ENCODE measurements at regions not wholly inside any gene's neighbourhood (a gene's known extent, or its start where the extent isn't known, plus 50 kb on each side); places are given as distances from the start of the nearest gene placed in this dataset.

- Mint-ChIP-seq H3K9me3 (no peaks in the 10 kb centered on the region), H3K27ac (no peak overlapping the region), H3K4me3 (no peak overlapping the region), H3K4me1 (peaks cover 0 to 8% (median 0%) of the 10 kb centered on the region in 4 donors), H3K36me3 (no peaks in the 10 kb centered on the region), H3K27me3 (no peaks in the 10 kb centered on the region)
- ATAC-seq, result no peak
- no peak for DNase-seq
- POLR2A ChIA-PET, result no interaction called here
These were observed 501.8 kb downstream of the EIPR1 start for GRCh38 chr2:2875831-2876230.

GRCh38 chr2:2875296-2875695 lies 502.3 kb downstream of the EIPR1 start:
- Mint-ChIP-seq H3K4me3 (no peak overlapping the region), H3K36me3 (no peaks in the 10 kb centered on the region), H3K9me3 (no peaks in the 10 kb centered on the region), H3K27me3 (no peaks in the 10 kb centered on the region), H3K27ac (no peak overlapping the region), H3K4me1 (peaks cover 0 to 7% (median 0%) of the 10 kb centered on the region in 4 donors)
- POLR2A ChIA-PET, result no interaction called here
- ATAC-seq (no peak), DNase-seq (no peak)

GRCh38 chr2:2874805-2875204 lies 502.8 kb downstream of the EIPR1 start:
- Mint-ChIP-seq H3K27ac (no peak overlapping the region), H3K9me3 (no peaks in the 10 kb centered on the region), H3K4me1 (peaks cover 0 to 4% (median 0%) of the 10 kb centered on the region in 4 donors), H3K36me3 (no peaks in the 10 kb centered on the region), H3K27me3 (no peaks in the 10 kb centered on the region), H3K4me3 (no peak overlapping the region)
- POLR2A ChIA-PET, result no interaction called here
- DNase-seq (no peak), ATAC-seq (no peak)

GRCh38 chr2:2874341-2874740 lies 503.3 kb downstream of the EIPR1 start:
- Mint-ChIP-seq H3K36me3 (no peaks in the 10 kb centered on the region), H3K9me3 (no peaks in the 10 kb centered on the region), H3K4me1 (no peaks in the 10 kb centered on the region), H3K27me3 (no peaks in the 10 kb centered on the region), H3K27ac (no peak overlapping the region), H3K4me3 (no peak overlapping the region)
- no peak for DNase-seq
- POLR2A ChIA-PET, result no interaction called here
- ATAC-seq, result no peak

- H3K27ac Mint-ChIP-seq, result no peak overlapping the region
- H3K36me3 Mint-ChIP-seq, result no peaks in the 10 kb centered on the region
- POLR2A ChIA-PET, result no interaction called here
- no peaks in the 10 kb centered on the region for H3K4me1 Mint-ChIP-seq
- H3K27me3 Mint-ChIP-seq, result no peaks in the 10 kb centered on the region
- DNase-seq (no peak), ATAC-seq (no peak)
- H3K4me3 Mint-ChIP-seq, result no peak overlapping the region
- no peaks in the 10 kb centered on the region for H3K9me3 Mint-ChIP-seq
These were observed 504.2 kb downstream of the EIPR1 start for GRCh38 chr2:2873450-2873811.

- DNase-seq (no peak), ATAC-seq (no peak)
- Mint-ChIP-seq H3K27me3 (no peaks in the 10 kb centered on the region), H3K4me1 (no peaks in the 10 kb centered on the region), H3K9me3 (no peaks in the 10 kb centered on the region), H3K4me3 (no peak overlapping the region), H3K27ac (no peak overlapping the region), H3K36me3 (no peaks in the 10 kb centered on the region)
- POLR2A ChIA-PET, result no interaction called here
These were observed 504.7 kb downstream of the EIPR1 start for GRCh38 chr2:2872713-2873449.

GRCh38 chr2:2872309-2872617 lies 505.4 kb downstream of the EIPR1 start:
- H3K9me3 Mint-ChIP-seq, result no peaks in the 10 kb centered on the region
- POLR2A ChIA-PET, result no interaction called here

GRCh38 chr2:2871480-2872308 lies 505.9 kb downstream of the EIPR1 start:
- Mint-ChIP-seq H3K27me3 (no peaks in the 10 kb centered on the region), H3K9me3 (no peaks in the 10 kb centered on the region), H3K4me3 (no peak overlapping the region), H3K4me1 (no peaks in the 10 kb centered on the region), H3K27ac (no peak overlapping the region), H3K36me3 (no peaks in the 10 kb centered on the region)
- POLR2A ChIA-PET, result no interaction called here
- DNase-seq, result no peak
- no peak for ATAC-seq

More at GRCh38 chr2:2872309-2872617, 505.4 kb downstream of the EIPR1 start:
- H3K4me3 Mint-ChIP-seq, result no peak overlapping the region
- no peaks in the 10 kb centered on the region for H3K27me3 Mint-ChIP-seq
- no peak for ATAC-seq
- no peaks in the 10 kb centered on the region for H3K4me1 Mint-ChIP-seq
- no peaks in the 10 kb centered on the region for H3K36me3 Mint-ChIP-seq
- DNase-seq, result no peak
- no peak overlapping the region for H3K27ac Mint-ChIP-seq

GRCh38 chr2:2870106-2870505 lies 507.5 kb downstream of the EIPR1 start:
- Mint-ChIP-seq H3K4me1 (no peaks in the 10 kb centered on the region), H3K9me3 (no peaks in the 10 kb centered on the region), H3K4me3 (no peak overlapping the region), H3K36me3 (no peaks in the 10 kb centered on the region), H3K27me3 (no peaks in the 10 kb centered on the region), H3K27ac (no peak overlapping the region)
- ATAC-seq (no peak), DNase-seq (no peak)
- POLR2A ChIA-PET, result no interaction called here

GRCh38 chr2:2869553-2869952 lies 508.1 kb downstream of the EIPR1 start:
- Mint-ChIP-seq H3K4me1 (no peaks in the 10 kb centered on the region), H3K9me3 (no peaks in the 10 kb centered on the region), H3K27ac (no peak overlapping the region), H3K36me3 (no peaks in the 10 kb centered on the region), H3K27me3 (no peaks in the 10 kb centered on the region), H3K4me3 (no peak overlapping the region)
- POLR2A ChIA-PET, result no interaction called here
- no peak for ATAC-seq
- DNase-seq, result no peak

GRCh38 chr2:2868085-2868484 lies 509.5 kb downstream of the EIPR1 start:
- Mint-ChIP-seq H3K9me3 (no peaks in the 10 kb centered on the region), H3K36me3 (no peaks in the 10 kb centered on the region), H3K4me1 (no peaks in the 10 kb centered on the region), H3K4me3 (no peak overlapping the region), H3K27ac (no peak overlapping the region), H3K27me3 (no peaks in the 10 kb centered on the region)
- ATAC-seq, result no peak
- DNase-seq, result no peak
- POLR2A ChIA-PET, result no interaction called here

GRCh38 chr2:2867397-2867979 lies 510.1 kb downstream of the EIPR1 start:
- H3K27me3 Mint-ChIP-seq, result no peaks in the 10 kb centered on the region
- DNase-seq, result no peak
- POLR2A ChIA-PET, result no interaction called here
- no peak for ATAC-seq
- no peaks in the 10 kb centered on the region for H3K9me3 Mint-ChIP-seq
- H3K36me3 Mint-ChIP-seq, result no peaks in the 10 kb centered on the region
- no peak overlapping the region for H3K4me3 Mint-ChIP-seq
- no peaks in the 10 kb centered on the region for H3K4me1 Mint-ChIP-seq
- no peak overlapping the region for H3K27ac Mint-ChIP-seq

- no peak overlapping the region for H3K4me3 Mint-ChIP-seq
- ATAC-seq (no peak), DNase-seq (no peak)
- H3K27me3 Mint-ChIP-seq, result no peaks in the 10 kb centered on the region
- POLR2A ChIA-PET, result no interaction called here
- H3K27ac Mint-ChIP-seq, result no peak overlapping the region
- no peaks in the 10 kb centered on the region for H3K9me3 Mint-ChIP-seq
- no peaks in the 10 kb centered on the region for H3K4me1 Mint-ChIP-seq
- H3K36me3 Mint-ChIP-seq, result no peaks in the 10 kb centered on the region
These were observed 511.2 kb downstream of the EIPR1 start for GRCh38 chr2:2866459-2866858.

GRCh38 chr2:2862386-2862785 lies 515.2 kb downstream of the EIPR1 start:
- no peak for ATAC-seq
- no peak for DNase-seq
- POLR2A ChIA-PET, result no interaction called here
- Mint-ChIP-seq H3K4me3 (no peak overlapping the region), H3K36me3 (no peaks in the 10 kb centered on the region), H3K27me3 (no peaks in the 10 kb centered on the region), H3K9me3 (no peaks in the 10 kb centered on the region), H3K4me1 (no peaks in the 10 kb centered on the region), H3K27ac (no peak overlapping the region)

Measured in naive thymus-derived CD8-positive, alpha-beta T cell (primary cell).